SK-N-SH (cell line): ENCODE measurements at regions not wholly inside any gene's neighbourhood (a gene's known extent, or its start where the extent isn't known, plus 50 kb on each side); places are given as distances from the start of the nearest gene placed in this dataset.

Experiments used
- CTCF ChIA-PET: fragments of 300-600, 350-600 bp; formaldehyde crosslinking; extraction: SDS; loops from one replicate; lab custom pipeline; 2021; lab: Yijun Ruan, JAX
- POLR2A ChIA-PET: fragments of 350-600 bp; sonication (Branson Sonifier 250); formaldehyde crosslinking; extraction: SDS; loops from one replicate; lab custom pipeline; 2020; ENCODE audit warnings: antibody characterized with exemption, inconsistent platforms; lab: Yijun Ruan, JAX
- DNase-seq: peaks from one replicate; pipeline ENCODE4 v3.0.0; 2012
- H2AFZ ChIP-seq: fragments of 200-600 bp; sonication (generic); 2 replicates; pipeline ENCODE4 v1.8.1; 2016; ENCODE audit warnings: antibody characterized with exemption, mild to moderate bottlenecking, low read depth
- H3F3A ChIP-seq: fragments of 200-600 bp; sonication (generic); replicated peaks from 2 replicates; pipeline ENCODE3; 2016; ENCODE audit warnings: antibody characterized with exemption, mild to moderate bottlenecking; ENCODE audit not compliant: insufficient read depth
- H3K27ac ChIP-seq, 2 experiments: fragments of 200-500 bp in 1 of 2; fragments of 200-600 bp in 1 of 2; sonication (Bioruptor generic) in 1 of 2; sonication (generic), shearing (Covaris generic) in 1 of 2; 2 replicates each; pipeline versions ENCODE4 v1.5.1 to v1.6.1; 2014 to 2016; ENCODE audit warnings: low read depth in 2 of 2, inconsistent platforms in 1 of 2, low read length in 1 of 2, mild to moderate bottlenecking in 1 of 2, mixed read lengths in 1 of 2
- H3K27me3 ChIP-seq: fragments of 200-600 bp; sonication (generic), shearing (Covaris generic); 2 replicates; pipeline ENCODE4 v1.6.1; 2016; ENCODE audit warnings: mixed run types; ENCODE audit not compliant: insufficient read depth
- H3K36me3 ChIP-seq, 2 experiments: fragments of 200-500 bp in 1 of 2; fragments of 200-600 bp in 1 of 2; sonication (Bioruptor generic) in 1 of 2; sonication (generic) in 1 of 2; replicated peaks in 1 of 2; 2 replicates each; pipeline versions ENCODE3 to v1.5.1; 2014 to 2016; ENCODE audit warnings: low read length in 1 of 2, mild to moderate bottlenecking in 1 of 2; ENCODE audit not compliant: insufficient read depth in 2 of 2, control insufficient read depth in 1 of 2
- H3K4me1 ChIP-seq, 2 experiments: fragments of 200-500 bp in 1 of 2; fragments of 200-600 bp in 1 of 2; sonication (Bioruptor generic) in 1 of 2; sonication (generic), shearing (Covaris generic) in 1 of 2; 2 replicates each; pipeline versions ENCODE4 v1.5.1 to v1.6.1; 2014 to 2016; ENCODE audit warnings: low read depth in 1 of 2, low read length in 1 of 2, mixed run types in 1 of 2; ENCODE audit not compliant: insufficient read depth in 2 of 2, control insufficient read depth in 1 of 2
- H3K4me2 ChIP-seq: fragments of 200-600 bp; sonication (generic), shearing (Covaris generic); 2 replicates; pipeline ENCODE4 v1.6.1; 2017; ENCODE audit warnings: mixed run types
- H3K4me3 ChIP-seq, 2 experiments: fragments of 200-500 bp in 1 of 2; fragments of 200-600 bp in 1 of 2; sonication (Bioruptor generic) in 1 of 2; sonication (generic), shearing (Covaris generic) in 1 of 2; 2 replicates each; pipeline versions ENCODE4 v1.5.1 to v1.8.1; 2014 to 2016; ENCODE audit warnings: low read depth in 2 of 2, inconsistent platforms in 1 of 2, low read length in 1 of 2, mild to moderate bottlenecking in 1 of 2, mixed read lengths in 1 of 2, moderate library complexity in 1 of 2
- H3K79me2 ChIP-seq: fragments of 200-600 bp; sonication (generic); 2 replicates; pipeline ENCODE4 v1.8.1; 2017; ENCODE audit warnings: mild to moderate bottlenecking; ENCODE audit not compliant: insufficient read depth
- H3K9ac ChIP-seq: fragments of 200-600 bp; sonication (generic); 2 replicates; pipeline ENCODE4 v1.6.1; 2017; ENCODE audit warnings: mixed run types
- H3K9me2 ChIP-seq: fragments of 200-600 bp; sonication (generic); 2 replicates; pipeline ENCODE4 v1.6.1; 2017; ENCODE audit warnings: mixed run types
- H3K9me3 ChIP-seq: fragments of 200-600 bp; sonication (generic); 2 replicates; pipeline ENCODE4 v1.6.1; 2017; ENCODE audit warnings: mixed run types, mild to moderate bottlenecking, moderate library complexity
- H4K20me1 ChIP-seq: fragments of 200-600 bp; sonication (generic); 2 replicates; pipeline ENCODE4 v1.6.1; 2017; ENCODE audit warnings: mild to moderate bottlenecking, mixed run types; ENCODE audit not compliant: insufficient read depth
- ELF1 ChIP-seq: IDR thresholded peaks from 2 replicates; pipeline ENCODE4 v1.4.0; 2012
- EZH2phosphoT487 ChIP-seq: fragments of 200-600 bp; sonication (generic); IDR thresholded peaks from 2 replicates; pipeline ENCODE4 v1.6.1; 2017; ENCODE audit warnings: low read depth, mixed run types, mild to moderate bottlenecking, antibody characterized with exemption, moderate library complexity, borderline replicate concordance
- FOSL2 ChIP-seq: IDR thresholded peaks from 2 replicates; pipeline ENCODE4 v1.4.0; 2012; ENCODE audit warnings: low read depth, mild to moderate bottlenecking, moderate library complexity, borderline replicate concordance
- FOXJ3 ChIP-seq: sonication (generic); formaldehyde crosslinking; IDR thresholded peaks from 2 replicates; pipeline ENCODE4 v1.5.1; 2020; ENCODE audit warnings: mild to moderate bottlenecking, missing genetic modification reagents
- MEF2A ChIP-seq: IDR thresholded peaks from 2 replicates; pipeline ENCODE4 v1.4.0; 2012; ENCODE audit warnings: low read depth, borderline replicate concordance
- NFIC ChIP-seq: IDR thresholded peaks from 2 replicates; pipeline ENCODE4 v1.4.0; 2012; ENCODE audit warnings: borderline replicate concordance
- POLR2AphosphoS5 ChIP-seq: IDR thresholded peaks from 2 replicates; pipeline ENCODE4 v1.6.1; 2012; ENCODE audit warnings: low read depth, low read length
- RAD21 ChIP-seq: IDR thresholded peaks from 2 replicates; pipeline ENCODE4 v1.6.1; 2012; ENCODE audit warnings: mild to moderate bottlenecking, low read length
- RCOR1 ChIP-seq: fragments of 150-350 bp; IDR thresholded peaks from 2 replicates; pipeline ENCODE4 v1.6.1; 2017; ENCODE audit warnings: antibody characterized with exemption, low read length
- RFX5 ChIP-seq: IDR thresholded peaks from 2 replicates; pipeline ENCODE4 v1.6.1; 2012; ENCODE audit warnings: mild to moderate bottlenecking, improper control_type of control experiment, low read length
- RXRA ChIP-seq: IDR thresholded peaks from 2 replicates; pipeline ENCODE4 v1.4.0; 2012; ENCODE audit warnings: low read depth, mild to moderate bottlenecking, borderline replicate concordance
- SMC3 ChIP-seq: IDR thresholded peaks from 2 replicates; pipeline ENCODE4 v1.6.1; 2012; ENCODE audit warnings: low read depth, low read length, improper control_type of control experiment
- TCF12 ChIP-seq: IDR thresholded peaks from 2 replicates; pipeline ENCODE4 v1.4.0; 2012
- WGBS: methylation state at CpG from one replicate; pipeline ENCODE4 v1.1.6; 2017; ENCODE audit warnings: low lambda C conversion rate; 5-methylcytosine and 5-hydroxymethylcytosine counted together
- TF ChIP-seq, protein P1 (sequence below): IDR thresholded peaks from 2 replicates; pipeline ENCODE4 v1.6.1; 2012; ENCODE audit warnings: mild to moderate bottlenecking, low read depth, low read length, moderate library complexity
- TF ChIP-seq, protein P2 (sequence below): fragments of 150-350 bp; IDR thresholded peaks from 2 replicates; pipeline ENCODE4 v1.6.1; 2017; ENCODE audit warnings: antibody characterized with exemption, low read length, low read depth, borderline replicate concordance
- TF ChIP-seq, protein P3 (sequence below): fragments of 200-600 bp; sonication (generic); IDR thresholded peaks from 2 replicates; pipeline ENCODE4 v1.6.1; 2017; ENCODE audit warnings: antibody characterized with exemption, mild to moderate bottlenecking, moderate library complexity

DNA sequence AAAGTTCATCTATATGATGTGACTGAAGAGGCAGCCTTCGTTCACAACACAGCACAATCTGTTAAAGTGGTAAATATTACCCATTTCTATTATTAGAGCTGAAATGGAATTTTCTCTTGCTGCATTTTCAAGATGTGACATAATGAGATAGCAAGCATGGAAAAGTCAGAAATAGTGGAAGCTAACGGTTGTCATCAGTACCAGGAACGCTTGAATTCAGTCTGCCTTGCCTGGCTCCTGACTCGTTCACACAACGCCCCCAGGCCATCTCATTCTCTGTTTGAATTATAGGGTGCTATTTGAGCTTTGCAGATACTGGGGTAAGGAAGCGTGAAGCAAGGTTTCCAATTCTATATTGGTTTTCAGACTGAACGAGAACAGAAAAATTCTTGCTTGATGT is 116.5 kb upstream of the MAP3K7 start (continued):
- TF ChIP-seq FOSL2 (no peak), RCOR1 (no peak), RXRA (no peak)

DNA sequence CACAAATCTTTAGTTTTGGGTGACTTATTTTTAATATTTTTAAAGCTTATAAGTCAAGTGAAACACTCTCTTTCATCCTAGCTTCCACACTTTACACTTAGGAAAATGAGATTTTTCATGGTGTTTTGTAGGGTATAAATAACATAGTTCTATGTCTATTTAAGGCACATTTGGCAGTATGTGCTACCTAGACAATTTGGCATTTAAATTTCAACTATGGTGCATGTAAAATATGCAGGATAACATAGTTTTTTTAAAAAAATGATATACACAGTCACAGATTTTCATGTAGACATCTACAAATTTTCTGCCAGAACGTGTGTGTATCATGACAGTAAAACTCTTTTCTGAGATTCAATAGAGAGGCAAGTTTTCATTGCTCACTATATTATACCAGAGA is 115.1 kb upstream of the MAP3K7 start:
- DNase-seq, result no peak
- Histone ChIP-seq H4K20me1 (no peaks in the 10 kb centered on the region), H3K9ac (no peak overlapping the region), H3K36me3 (no peaks in the 10 kb centered on the region), H2AFZ (no peak overlapping the region), H3K27me3 (no peaks in the 10 kb centered on the region), H3K9me3 (no peaks in the 10 kb centered on the region), H3F3A (no peaks in the 10 kb centered on the region), H3K79me2 (no peaks in the 10 kb centered on the region), H3K4me3 (no peak overlapping the region), H3K4me1 (no peaks in the 10 kb centered on the region), H3K4me2 (no peak overlapping the region), H3K27ac (no peak overlapping the region), H3K9me2 (no peaks in the 10 kb centered on the region)
- ChIA-PET POLR2A (no interaction called here), CTCF (interaction anchor here (1.0 kb wide), 1 partner anchor 26 kb away, joined by 3 read pairs; no protein-coding TSS in a partner anchor)
- TF ChIP-seq RFX5 (no peak), SMC3 (no peak), RXRA (no peak), EZH2phosphoT487 (no peak), MEF2A (no peak), NFIC (no peak), RAD21 (no peak), FOXJ3 (no peak), POLR2AphosphoS5 (no peak), ELF1 (no peak)
- TF ChIP-seq, protein P1, sequence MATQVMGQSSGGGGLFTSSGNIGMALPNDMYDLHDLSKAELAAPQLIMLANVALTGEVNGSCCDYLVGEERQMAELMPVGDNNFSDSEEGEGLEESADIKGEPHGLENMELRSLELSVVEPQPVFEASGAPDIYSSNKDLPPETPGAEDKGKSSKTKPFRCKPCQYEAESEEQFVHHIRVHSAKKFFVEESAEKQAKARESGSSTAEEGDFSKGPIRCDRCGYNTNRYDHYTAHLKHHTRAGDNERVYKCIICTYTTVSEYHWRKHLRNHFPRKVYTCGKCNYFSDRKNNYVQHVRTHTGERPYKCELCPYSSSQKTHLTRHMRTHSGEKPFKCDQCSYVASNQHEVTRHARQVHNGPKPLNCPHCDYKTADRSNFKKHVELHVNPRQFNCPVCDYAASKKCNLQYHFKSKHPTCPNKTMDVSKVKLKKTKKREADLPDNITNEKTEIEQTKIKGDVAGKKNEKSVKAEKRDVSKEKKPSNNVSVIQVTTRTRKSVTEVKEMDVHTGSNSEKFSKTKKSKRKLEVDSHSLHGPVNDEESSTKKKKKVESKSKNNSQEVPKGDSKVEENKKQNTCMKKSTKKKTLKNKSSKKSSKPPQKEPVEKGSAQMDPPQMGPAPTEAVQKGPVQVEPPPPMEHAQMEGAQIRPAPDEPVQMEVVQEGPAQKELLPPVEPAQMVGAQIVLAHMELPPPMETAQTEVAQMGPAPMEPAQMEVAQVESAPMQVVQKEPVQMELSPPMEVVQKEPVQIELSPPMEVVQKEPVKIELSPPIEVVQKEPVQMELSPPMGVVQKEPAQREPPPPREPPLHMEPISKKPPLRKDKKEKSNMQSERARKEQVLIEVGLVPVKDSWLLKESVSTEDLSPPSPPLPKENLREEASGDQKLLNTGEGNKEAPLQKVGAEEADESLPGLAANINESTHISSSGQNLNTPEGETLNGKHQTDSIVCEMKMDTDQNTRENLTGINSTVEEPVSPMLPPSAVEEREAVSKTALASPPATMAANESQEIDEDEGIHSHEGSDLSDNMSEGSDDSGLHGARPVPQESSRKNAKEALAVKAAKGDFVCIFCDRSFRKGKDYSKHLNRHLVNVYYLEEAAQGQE, result no peak
- WGBS, result 12% methylated on average over 1 of the region's 1 CpG

DNA sequence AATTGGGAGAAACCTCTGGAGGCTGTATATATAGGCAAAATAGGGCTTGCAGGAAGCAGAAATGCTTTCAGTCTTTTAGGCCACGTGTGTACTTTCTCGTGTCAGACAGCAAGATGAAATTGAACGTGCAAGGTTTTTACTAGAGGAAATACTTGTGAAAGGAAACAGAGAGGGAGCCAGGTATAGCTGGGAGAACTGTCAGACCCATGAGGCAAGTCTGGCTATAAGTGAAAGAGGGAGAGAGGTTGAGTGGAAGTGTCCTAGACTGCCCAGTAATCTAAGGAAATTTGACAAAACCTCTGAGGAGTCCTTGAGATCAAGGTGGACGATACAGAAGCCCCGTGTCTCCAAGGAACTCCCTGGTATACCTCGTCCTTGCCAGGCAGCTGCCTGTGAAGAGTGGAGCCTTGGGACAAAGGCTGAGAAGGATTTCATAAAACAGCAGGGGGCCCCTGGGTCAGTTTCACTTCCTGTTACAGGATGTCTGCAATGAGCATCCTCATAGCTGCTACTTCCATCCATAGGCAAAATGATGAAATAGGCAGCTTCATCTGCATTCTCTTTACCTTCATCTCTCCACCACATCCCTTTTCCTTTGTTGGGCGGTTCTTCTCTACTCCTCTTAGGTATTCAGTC is 114.4 kb upstream of the MAP3K7 start:
- Histone ChIP-seq H3K4me1 (no peaks in the 10 kb centered on the region), H4K20me1 (no peaks in the 10 kb centered on the region), H3K9me3 (no peaks in the 10 kb centered on the region), H3K9me2 (no peaks in the 10 kb centered on the region), H3K27ac (no peak overlapping the region), H3K79me2 (no peaks in the 10 kb centered on the region), H3K9ac (no peak overlapping the region), H2AFZ (no peak overlapping the region), H3F3A (no peaks in the 10 kb centered on the region), H3K36me3 (no peaks in the 10 kb centered on the region), H3K4me2 (no peak overlapping the region), H3K27me3 (no peaks in the 10 kb centered on the region), H3K4me3 (no peak overlapping the region)
- peak; percentile 4 for DNase-seq
- ChIA-PET POLR2A (no interaction called here), CTCF (interaction anchor here (1.0 kb wide), 1 partner anchor 27 kb away, joined by 3 read pairs; no protein-coding TSS in a partner anchor)
- 3% methylated on average over 7 of the region's 7 CpGs for WGBS
- TF ChIP-seq RXRA, result no peak
- no peak for TF ChIP-seq TCF12
- TF ChIP-seq RCOR1, result no peak
- TF ChIP-seq, protein P2, sequence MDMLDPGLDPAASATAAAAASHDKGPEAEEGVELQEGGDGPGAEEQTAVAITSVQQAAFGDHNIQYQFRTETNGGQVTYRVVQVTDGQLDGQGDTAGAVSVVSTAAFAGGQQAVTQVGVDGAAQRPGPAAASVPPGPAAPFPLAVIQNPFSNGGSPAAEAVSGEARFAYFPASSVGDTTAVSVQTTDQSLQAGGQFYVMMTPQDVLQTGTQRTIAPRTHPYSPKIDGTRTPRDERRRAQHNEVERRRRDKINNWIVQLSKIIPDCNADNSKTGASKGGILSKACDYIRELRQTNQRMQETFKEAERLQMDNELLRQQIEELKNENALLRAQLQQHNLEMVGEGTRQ, result no peak
- TF ChIP-seq, protein P3, sequence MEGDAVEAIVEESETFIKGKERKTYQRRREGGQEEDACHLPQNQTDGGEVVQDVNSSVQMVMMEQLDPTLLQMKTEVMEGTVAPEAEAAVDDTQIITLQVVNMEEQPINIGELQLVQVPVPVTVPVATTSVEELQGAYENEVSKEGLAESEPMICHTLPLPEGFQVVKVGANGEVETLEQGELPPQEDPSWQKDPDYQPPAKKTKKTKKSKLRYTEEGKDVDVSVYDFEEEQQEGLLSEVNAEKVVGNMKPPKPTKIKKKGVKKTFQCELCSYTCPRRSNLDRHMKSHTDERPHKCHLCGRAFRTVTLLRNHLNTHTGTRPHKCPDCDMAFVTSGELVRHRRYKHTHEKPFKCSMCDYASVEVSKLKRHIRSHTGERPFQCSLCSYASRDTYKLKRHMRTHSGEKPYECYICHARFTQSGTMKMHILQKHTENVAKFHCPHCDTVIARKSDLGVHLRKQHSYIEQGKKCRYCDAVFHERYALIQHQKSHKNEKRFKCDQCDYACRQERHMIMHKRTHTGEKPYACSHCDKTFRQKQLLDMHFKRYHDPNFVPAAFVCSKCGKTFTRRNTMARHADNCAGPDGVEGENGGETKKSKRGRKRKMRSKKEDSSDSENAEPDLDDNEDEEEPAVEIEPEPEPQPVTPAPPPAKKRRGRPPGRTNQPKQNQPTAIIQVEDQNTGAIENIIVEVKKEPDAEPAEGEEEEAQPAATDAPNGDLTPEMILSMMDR, result 0 out of 2 replicates have a peak, but pooled peaks have one; percentile 10
- TF ChIP-seq RAD21, result no peak
- no peak for TF ChIP-seq NFIC
- TF ChIP-seq SMC3, result no peak
